ENCODE measurements at regions not wholly inside any gene's neighbourhood (a gene's known extent, or its start where the extent isn't known, plus 50 kb on each side); places are given as distances from the start of the nearest gene placed in this dataset.

GRCh38 chr12:58509116-58509885, 411.0 kb downstream of the LRIG3 start:
- no peak overlapping the region for H3K4me3 ChIP-seq (ENCODE audit: low read depth, low read length)
- DNase-seq (ENCODE audit: low read depth): peak; percentile 64
- TF ChIP-seq CTCF (conservative IDR thresholded peaks at IDR 0.05; ENCODE audit: low read depth, low read length): no peak

GRCh38 chr12:58513301-58513834, 406.9 kb downstream of the LRIG3 start:
- no peak for TF ChIP-seq CTCF (conservative IDR thresholded peaks at IDR 0.05; ENCODE audit: low read depth, low read length)
- no peak overlapping the region for H3K4me3 ChIP-seq (ENCODE audit: low read depth, low read length)

GRCh38 chr12:58513852-58514251, 406.5 kb downstream of the LRIG3 start:
- TF ChIP-seq CTCF (conservative IDR thresholded peaks at IDR 0.05; ENCODE audit: low read depth, low read length): no peak
- H3K4me3 ChIP-seq (ENCODE audit: low read depth, low read length): no peak overlapping the region
- DNase-seq (ENCODE audit: low read depth): no peak

More at GRCh38 chr12:58513301-58513834, 406.9 kb downstream of the LRIG3 start:
- no peak for DNase-seq (ENCODE audit: low read depth)

- no peak overlapping the region for H3K4me3 ChIP-seq (ENCODE audit: low read depth, low read length)
- DNase-seq (ENCODE audit: low read depth): no peak
- TF ChIP-seq CTCF (conservative IDR thresholded peaks at IDR 0.05; ENCODE audit: low read depth, low read length): no peak
These were observed 400.5 kb downstream of the LRIG3 start for GRCh38 chr12:58519839-58520238.

DNA sequence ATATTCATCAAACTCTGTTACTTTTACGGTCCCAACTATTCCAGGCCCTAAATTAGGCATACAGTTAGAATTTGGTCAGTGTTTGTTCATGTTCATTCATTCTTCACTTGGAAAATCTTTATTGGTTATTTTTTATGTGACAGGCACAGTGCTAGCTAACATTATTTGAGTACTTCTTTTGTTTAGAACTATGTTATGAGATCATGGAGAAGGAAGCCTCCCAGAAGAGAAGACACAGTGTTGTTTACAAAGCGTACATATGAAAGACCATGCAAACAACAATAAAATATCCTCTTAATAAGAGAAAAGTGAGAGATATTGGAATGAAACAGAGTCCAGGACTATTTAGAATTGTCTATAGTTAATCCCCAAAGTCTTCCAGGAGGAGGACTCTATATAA, 399.2 kb downstream of the LRIG3 start:
- no peak for TF ChIP-seq CTCF (conservative IDR thresholded peaks at IDR 0.05; ENCODE audit: low read depth, low read length)
- no peak overlapping the region for H3K4me3 ChIP-seq (ENCODE audit: low read depth, low read length)
- no peak for DNase-seq (ENCODE audit: low read depth)

DNA sequence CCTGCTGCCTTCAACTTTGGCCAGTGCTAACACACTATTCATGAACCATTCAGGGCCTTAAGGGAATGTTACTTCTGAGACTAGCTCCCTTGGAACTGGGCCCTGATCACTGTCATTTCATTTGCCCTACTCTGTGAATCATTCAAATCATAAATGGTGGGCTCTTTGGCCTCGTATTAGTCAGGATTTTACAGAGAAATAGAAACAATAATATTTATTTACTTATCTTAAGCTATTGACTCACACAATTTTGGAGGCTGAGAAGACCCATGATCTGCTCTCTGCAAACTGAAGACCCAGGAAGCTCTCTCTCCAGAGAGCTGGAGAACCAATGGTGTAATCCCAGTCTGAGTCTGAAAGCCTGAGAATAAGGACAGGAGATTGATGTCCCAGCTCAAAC, 398.5 kb downstream of the LRIG3 start:
- no peak for TF ChIP-seq CTCF (conservative IDR thresholded peaks at IDR 0.05; ENCODE audit: low read depth, low read length)
- H3K4me3 ChIP-seq (ENCODE audit: low read depth, low read length): no peak overlapping the region

DNA sequence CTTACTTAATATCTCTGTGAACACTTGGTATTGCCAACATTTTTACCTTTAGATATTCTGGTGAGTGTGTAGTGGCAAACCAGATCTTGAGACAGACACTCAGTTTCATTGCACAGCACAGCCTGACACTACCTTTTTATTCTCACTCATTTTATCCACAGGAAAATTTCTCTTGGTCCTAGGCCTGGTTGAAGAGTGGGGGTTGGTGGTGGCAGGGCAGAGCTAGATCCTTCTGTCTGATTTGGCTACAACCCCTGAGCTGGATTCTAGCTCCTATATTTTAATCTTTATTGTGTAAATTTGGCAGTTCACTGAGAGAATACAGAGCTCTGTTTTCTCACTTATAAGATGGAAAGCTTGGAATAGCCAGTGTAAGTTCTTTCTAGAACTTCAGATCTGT, 396.9 kb downstream of the LRIG3 start:
- no peak for TF ChIP-seq CTCF (conservative IDR thresholded peaks at IDR 0.05; ENCODE audit: low read depth, low read length)
- no peak for DNase-seq (ENCODE audit: low read depth)
- no peak overlapping the region for H3K4me3 ChIP-seq (ENCODE audit: low read depth, low read length)

More for the DNA sequence above, 398.5 kb downstream of the LRIG3 start:
- DNase-seq (ENCODE audit: low read depth): no peak
